H1 (cell line): ENCODE measurements at regions not wholly inside any gene's neighbourhood (a gene's known extent, or its start where the extent isn't known, plus 50 kb on each side); places are given as distances from the start of the nearest gene placed in this dataset.

Source experiments
- CTCF ChIP-seq, 3 experiments: IDR thresholded peaks; 1 replicate in 2 of 3; 2 replicates in 1 of 3; pipeline versions ENCODE4 v1.5.1 to v1.6.1; 2011; ENCODE audit warnings: low read length in 3 of 3, mild to moderate bottlenecking in 3 of 3, inconsistent platforms in 2 of 3, low read depth in 1 of 3, moderate library complexity in 1 of 3; ENCODE audit not compliant: insufficient read depth in 1 of 3; ENCODE audit errors: control extremely low read depth in 1 of 3
- KDM4A ChIP-seq: IDR thresholded peaks from one replicate; pipeline ENCODE4 v1.7.1; 2012; ENCODE audit warnings: low read depth, mild to moderate bottlenecking, moderate library complexity, low read length, inconsistent platforms; ENCODE audit not compliant: severe bottlenecking
- PHF8 ChIP-seq: fragments of 200-600 bp; sonication (generic); conservative IDR thresholded peaks from 2 replicates; pipeline ENCODE4 v1.7.1; 2012; ENCODE audit warnings: low read depth, mild to moderate bottlenecking, inconsistent platforms, low read length, moderate library complexity
- RAD21 ChIP-seq, 2 experiments: IDR thresholded peaks in 1 of 2; conservative IDR thresholded peaks in 1 of 2; 2 replicates each; pipeline ENCODE4 v1.6.1; 2011; ENCODE audit warnings: low read depth in 2 of 2, low read length in 2 of 2, improper control_type of control experiment in 1 of 2, inconsistent platforms in 1 of 2, mild to moderate bottlenecking in 1 of 2, moderate library complexity in 1 of 2

- no peak for TF ChIP-seq PHF8
- no peak for TF ChIP-seq RAD21 (IDR thresholded peaks at IDR 0.05 in 1 of 2, conservative IDR thresholded peaks at IDR 0.05 in 1 of 2; ENCODE audit: low read depth in 2 of 2, low read length in 2 of 2)
- TF ChIP-seq KDM4A = no peak
- no peak for TF ChIP-seq CTCF (IDR thresholded peaks at IDR 0.05; ENCODE audit: control extremely low read depth in 1 of 3, insufficient read depth in 1 of 3, low read depth in 1 of 3, low read length in 3 of 3)
Measured at GRCh38 chr2:7325186-7325585, 408.0 kb downstream of the RNF144A start (continued).
